ENCODE measurements at regions not wholly inside any gene's neighbourhood (a gene's known extent, or its start where the extent isn't known, plus 50 kb on each side); places are given as distances from the start of the nearest gene placed in this dataset.

DNA sequence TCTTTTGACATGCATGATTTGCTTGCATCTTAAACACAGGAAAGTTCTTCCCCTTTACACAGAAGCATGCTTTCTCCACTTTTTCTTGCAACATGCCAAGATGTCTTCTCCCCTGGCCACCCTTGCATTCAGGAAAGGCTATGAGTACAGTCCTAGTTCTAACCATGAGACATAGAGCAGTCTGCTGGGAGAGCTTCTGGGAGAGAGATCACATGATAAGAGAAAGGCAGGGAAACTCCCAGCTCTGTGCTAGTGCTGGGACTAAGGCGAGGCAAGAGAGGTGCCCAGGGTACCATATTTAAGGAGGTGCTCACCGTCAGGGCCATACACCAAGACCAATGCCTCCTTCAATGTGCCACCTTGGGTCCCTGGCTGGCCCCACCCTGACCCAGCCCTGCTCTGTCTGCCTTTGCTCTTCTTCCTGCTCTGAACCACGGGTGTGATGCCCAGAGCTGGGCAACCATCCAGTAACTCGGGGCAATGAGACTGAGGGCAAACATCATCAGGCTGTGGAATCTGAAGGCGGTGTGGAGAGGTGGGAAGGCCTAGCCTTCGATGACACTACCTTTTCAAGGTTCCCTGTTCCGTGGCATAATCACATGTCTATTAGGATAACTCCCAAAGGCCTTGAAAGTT, 77.4 kb upstream of the PRR20G start:
- Mint-ChIP-seq H3K4me3 (ENCODE audit: unreplicated experiment) (no peak overlapping the region), H3K36me3 (ENCODE audit: insufficient read depth, unreplicated experiment) (no peaks in the 10 kb centered on the region), H3K9me3 (ENCODE audit: unreplicated experiment) (no peaks in the 10 kb centered on the region), H3K4me1 (ENCODE audit: low read depth, unreplicated experiment) (no peaks in the 10 kb centered on the region), H3K27me3 (ENCODE audit: insufficient read depth, unreplicated experiment) (peaks cover 17% of the 10 kb centered on the region), H3K27ac (ENCODE audit: unreplicated experiment) (no peak overlapping the region)
- H3K27me3 ChIP-seq (replicated peaks; ENCODE audit: control insufficient read depth, insufficient read depth, low read length): no peaks in the 10 kb centered on the region; the same call in 1 of the 2 replicates
- POLR2A ChIA-PET: interaction anchor here (0.6 kb wide), 1 partner anchor 233 kb away, joined by 6 read pairs; no protein-coding TSS in a partner anchor
- H3K9me3 ChIP-seq: no peaks in the 10 kb centered on the region
- TF ChIP-seq, protein P1, sequence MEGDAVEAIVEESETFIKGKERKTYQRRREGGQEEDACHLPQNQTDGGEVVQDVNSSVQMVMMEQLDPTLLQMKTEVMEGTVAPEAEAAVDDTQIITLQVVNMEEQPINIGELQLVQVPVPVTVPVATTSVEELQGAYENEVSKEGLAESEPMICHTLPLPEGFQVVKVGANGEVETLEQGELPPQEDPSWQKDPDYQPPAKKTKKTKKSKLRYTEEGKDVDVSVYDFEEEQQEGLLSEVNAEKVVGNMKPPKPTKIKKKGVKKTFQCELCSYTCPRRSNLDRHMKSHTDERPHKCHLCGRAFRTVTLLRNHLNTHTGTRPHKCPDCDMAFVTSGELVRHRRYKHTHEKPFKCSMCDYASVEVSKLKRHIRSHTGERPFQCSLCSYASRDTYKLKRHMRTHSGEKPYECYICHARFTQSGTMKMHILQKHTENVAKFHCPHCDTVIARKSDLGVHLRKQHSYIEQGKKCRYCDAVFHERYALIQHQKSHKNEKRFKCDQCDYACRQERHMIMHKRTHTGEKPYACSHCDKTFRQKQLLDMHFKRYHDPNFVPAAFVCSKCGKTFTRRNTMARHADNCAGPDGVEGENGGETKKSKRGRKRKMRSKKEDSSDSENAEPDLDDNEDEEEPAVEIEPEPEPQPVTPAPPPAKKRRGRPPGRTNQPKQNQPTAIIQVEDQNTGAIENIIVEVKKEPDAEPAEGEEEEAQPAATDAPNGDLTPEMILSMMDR (IDR thresholded peaks at IDR 0.05; ENCODE audit: insufficient read depth in 1 of 2, low read depth in 1 of 2, low read length in 1 of 2, severe bottlenecking in 1 of 2, unreplicated experiment in 1 of 2): no peak
- no TSS peak for BruUV-seq (replicated peaks)
- H3K36me3 ChIP-seq (ENCODE audit: control insufficient read depth, insufficient read depth, low read length): no peaks in the 10 kb centered on the region
- CTCF ChIA-PET: no interaction called here
- intact Hi-C loops (cut with micrococcal nuclease; ENCODE audit: unreplicated experiment): no loop called here
- no peak for DNase-seq
- H3K4me1 ChIP-seq: no peaks in the 10 kb centered on the region
- no peak overlapping the region for H3K4me3 ChIP-seq (ENCODE audit: low read depth, low read length)

DNA sequence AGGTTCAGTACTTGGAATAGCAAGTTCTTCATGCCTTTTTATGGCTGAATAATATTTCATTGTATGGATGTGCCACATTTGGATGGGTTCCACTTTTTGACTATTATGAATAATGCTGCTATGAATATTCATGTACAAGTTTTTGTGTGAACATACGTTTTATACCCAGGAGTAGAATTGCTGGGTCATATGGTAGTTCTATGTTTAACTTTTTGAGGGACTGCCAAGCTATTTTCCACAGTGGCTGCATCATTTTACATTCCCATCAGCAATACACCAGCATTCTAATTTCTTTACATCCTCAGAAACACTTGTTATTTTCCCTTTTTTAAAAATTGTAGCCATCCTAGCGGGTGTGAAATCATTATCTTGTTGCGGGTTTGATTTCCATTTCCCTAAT, 76.0 kb upstream of the PRR20G start:
- TF ChIP-seq, protein P1 (IDR thresholded peaks at IDR 0.05; ENCODE audit: insufficient read depth in 1 of 2, low read depth in 1 of 2, low read length in 1 of 2, severe bottlenecking in 1 of 2, unreplicated experiment in 1 of 2): no peak
- no peak overlapping the region for H3K4me3 ChIP-seq (ENCODE audit: low read depth, low read length)
- Mint-ChIP-seq H3K9me3 (ENCODE audit: unreplicated experiment) (peaks cover under 1% of the 10 kb centered on the region), H3K4me3 (ENCODE audit: unreplicated experiment) (no peak overlapping the region), H3K27me3 (ENCODE audit: insufficient read depth, unreplicated experiment) (peaks cover 15% of the 10 kb centered on the region), H3K4me1 (ENCODE audit: low read depth, unreplicated experiment) (no peaks in the 10 kb centered on the region), H3K27ac (ENCODE audit: unreplicated experiment) (no peak overlapping the region), H3K36me3 (ENCODE audit: insufficient read depth, unreplicated experiment) (no peaks in the 10 kb centered on the region)
- H3K9me3 ChIP-seq: no peaks in the 10 kb centered on the region
- BruUV-seq (replicated peaks): no TSS peak
- ChIA-PET CTCF (no interaction called here), POLR2A (no interaction called here)
- H3K4me1 ChIP-seq: no peaks in the 10 kb centered on the region
- intact Hi-C loops (cut with micrococcal nuclease; ENCODE audit: unreplicated experiment): no loop called here
- no peaks in the 10 kb centered on the region; the same call in 1 of the 2 replicates for H3K27me3 ChIP-seq (replicated peaks; ENCODE audit: control insufficient read depth, insufficient read depth, low read length)
- DNase-seq: no peak
- H3K36me3 ChIP-seq (ENCODE audit: control insufficient read depth, insufficient read depth, low read length): no peaks in the 10 kb centered on the region

DNA sequence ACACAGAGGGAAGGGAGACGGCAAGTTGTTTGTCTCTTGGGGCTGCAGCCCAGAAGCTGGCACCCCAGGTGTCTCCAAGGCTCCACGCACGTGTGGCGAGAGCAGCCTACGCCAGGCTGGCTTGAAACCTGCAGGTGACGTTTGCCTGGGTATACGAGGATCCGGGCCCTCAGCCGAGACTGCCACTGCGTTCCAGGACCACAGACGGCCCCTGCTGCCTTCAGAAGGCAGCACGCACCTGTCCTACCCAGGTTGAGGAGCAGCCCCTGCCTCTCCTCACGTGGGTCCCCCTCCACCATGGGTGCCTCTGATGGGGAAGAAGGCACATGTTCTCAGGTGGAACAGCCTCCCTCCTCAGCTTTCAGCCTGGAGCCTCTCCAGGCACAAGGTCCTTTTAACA, 75.3 kb upstream of the PRR20G start:
- Mint-ChIP-seq H3K27me3 (ENCODE audit: insufficient read depth, unreplicated experiment) (peaks cover 16% of the 10 kb centered on the region), H3K27ac (ENCODE audit: unreplicated experiment) (no peak overlapping the region), H3K36me3 (ENCODE audit: insufficient read depth, unreplicated experiment) (no peaks in the 10 kb centered on the region), H3K9me3 (ENCODE audit: unreplicated experiment) (peaks cover 8% of the 10 kb centered on the region), H3K4me1 (ENCODE audit: low read depth, unreplicated experiment) (no peaks in the 10 kb centered on the region), H3K4me3 (ENCODE audit: unreplicated experiment) (no peak overlapping the region)
- no TSS peak for BruUV-seq (replicated peaks)
- H3K4me1 ChIP-seq: no peaks in the 10 kb centered on the region
- intact Hi-C loops (cut with micrococcal nuclease; ENCODE audit: unreplicated experiment): no loop called here
- TF ChIP-seq, protein P1 (IDR thresholded peaks at IDR 0.05; ENCODE audit: insufficient read depth in 1 of 2, low read depth in 1 of 2, low read length in 1 of 2, severe bottlenecking in 1 of 2, unreplicated experiment in 1 of 2): no peak
- no peak for DNase-seq
- H3K36me3 ChIP-seq (ENCODE audit: control insufficient read depth, insufficient read depth, low read length): no peaks in the 10 kb centered on the region
- ChIA-PET CTCF (no interaction called here), POLR2A (no interaction called here)
- H3K4me3 ChIP-seq (ENCODE audit: low read depth, low read length): no peak overlapping the region
- H3K9me3 ChIP-seq: no peaks in the 10 kb centered on the region
- H3K27me3 ChIP-seq (replicated peaks; ENCODE audit: control insufficient read depth, insufficient read depth, low read length): no peaks in the 10 kb centered on the region; the same call in 1 of the 2 replicates

Data from Caco-2 (cell line).